IMR-90 (cell line): ENCODE measurements at regions not wholly inside any gene's neighbourhood (a gene's known extent, or its start where the extent isn't known, plus 50 kb on each side); places are given as distances from the start of the nearest gene placed in this dataset.
"Not testable (repeated sequence)": the region's sequence is repeated elsewhere in the genome, so short reads cannot be mapped to it uniquely, and the experiment has no call there.

ENCODE experiments used
- ATAC-seq: fragments of 200-7000 bp; cut with Tn5 transposase; 2 replicates; pipeline ENCODE4 v1.9.1; 2020; ENCODE audit warnings: low read depth, mild to moderate bottlenecking, moderate library complexity
- BruUV-seq: library from RNA; stranded (reverse); fragments of 400-500 nt; replicated peaks from 2 replicates; lab custom pipeline; 2021; lab: Mats Ljungman, UMichigan
- CTCF ChIA-PET: fragments of 300-600 bp; formaldehyde crosslinking; extraction: SDS; loops from one replicate; lab custom pipeline; 2021; ENCODE audit warnings: antibody characterized with exemption; lab: Yijun Ruan, JAX
- POLR2A ChIA-PET: fragments of 300-600 bp; sonication (Branson Sonifier 250); formaldehyde crosslinking; loops from one replicate; lab custom pipeline; 2022; ENCODE audit warnings: antibody characterized with exemption; ENCODE audit not compliant: unreplicated experiment; lab: Charles Lee
- DNase-seq: peaks from one replicate; pipeline ENCODE4 v3.0.0; 2013
- H2AFZ ChIP-seq: replicated peaks from 2 replicates; pipeline ENCODE3; 2013; ENCODE audit warnings: low read length, mild to moderate bottlenecking; ENCODE audit not compliant: poor library complexity
- H2AK5ac ChIP-seq: 2 replicates; pipeline ENCODE4 v1.6.1; 2013; ENCODE audit warnings: low read depth, low read length, inconsistent platforms
- H2AK9ac ChIP-seq: replicated peaks from 2 replicates; pipeline ENCODE3; 2013; ENCODE audit warnings: mild to moderate bottlenecking, low read depth, low read length, moderate library complexity; ENCODE audit not compliant: poor library complexity
- H2BK120ac ChIP-seq: 2 replicates; pipeline ENCODE4 v1.6.1; 2013; ENCODE audit warnings: low read depth, low read length, inconsistent platforms
- H2BK15ac ChIP-seq: 3 replicates; pipeline ENCODE4 v1.6.1; 2013; ENCODE audit warnings: low read depth, low read length, inconsistent platforms
- H2BK20ac ChIP-seq: 2 replicates; pipeline ENCODE4 v1.6.1; 2013; ENCODE audit warnings: low read depth, mild to moderate bottlenecking, inconsistent platforms, low read length, moderate library complexity
- H2BK5ac ChIP-seq: 2 replicates; pipeline ENCODE4 v1.6.1; 2013; ENCODE audit warnings: mild to moderate bottlenecking, low read depth, low read length, inconsistent platforms; ENCODE audit not compliant: poor library complexity, severe bottlenecking
- H3K14ac ChIP-seq: replicated peaks from 2 replicates; pipeline ENCODE4 v1.6.1; 2013; ENCODE audit warnings: low read depth, low read length, inconsistent platforms
- H3K18ac ChIP-seq: 2 replicates; pipeline ENCODE4 v1.6.1; 2013; ENCODE audit warnings: low read depth, low read length, control low read depth
- H3K23ac ChIP-seq: 2 replicates; pipeline ENCODE4 v1.6.1; 2013; ENCODE audit warnings: low read depth, low read length, inconsistent platforms
- H3K27ac ChIP-seq: 2 replicates; pipeline ENCODE4 v1.5.1; 2013; ENCODE audit warnings: mild to moderate bottlenecking, control low read depth, low read length; ENCODE audit not compliant: insufficient read depth
- H3K27me3 ChIP-seq: 2 replicates; pipeline ENCODE4 v1.6.1; 2013; ENCODE audit warnings: low read length; ENCODE audit not compliant: control insufficient read depth, insufficient read depth
- H3K36me3 ChIP-seq: 2 replicates; pipeline ENCODE4 v1.6.1; 2013; ENCODE audit warnings: low read length, mixed read lengths; ENCODE audit not compliant: control insufficient read depth, insufficient read depth
- H3K4ac ChIP-seq: 2 replicates; pipeline ENCODE4 v1.6.1; 2013; ENCODE audit warnings: low read depth, low read length, inconsistent platforms
- H3K4me1 ChIP-seq: 2 replicates; pipeline ENCODE4 v1.6.1; 2013; ENCODE audit warnings: low read length, mixed read lengths; ENCODE audit not compliant: control insufficient read depth, insufficient read depth
- H3K4me2 ChIP-seq: 2 replicates; pipeline ENCODE4 v1.6.1; 2013; ENCODE audit warnings: low read depth, mild to moderate bottlenecking, control low read depth, low read length, moderate library complexity
- H3K4me3 ChIP-seq: 2 replicates; pipeline ENCODE4 v1.5.1; 2013; ENCODE audit warnings: low read depth, mild to moderate bottlenecking, control low read depth, low read length, moderate library complexity; ENCODE audit not compliant: insufficient read depth
- H3K56ac ChIP-seq: 2 replicates; pipeline ENCODE4 v1.6.1; 2013; ENCODE audit warnings: low read length, inconsistent platforms; ENCODE audit not compliant: insufficient read depth; ENCODE audit errors: extremely low read depth
- H3K79me1 ChIP-seq, 2 experiments: 2 replicates each; pipeline ENCODE4 v1.6.1; 2013; ENCODE audit warnings: low read length in 2 of 2, inconsistent platforms in 1 of 2, low read depth in 1 of 2
- H3K9ac ChIP-seq: 2 replicates; pipeline ENCODE4 v1.6.1; 2013; ENCODE audit warnings: low read depth, low read length, control low read depth
- H3K9me1 ChIP-seq: 2 replicates; pipeline ENCODE4 v1.6.1; 2013; ENCODE audit warnings: low read length, inconsistent platforms; ENCODE audit not compliant: insufficient read depth
- H3K9me3 ChIP-seq: 2 replicates; pipeline ENCODE4 v1.6.1; 2013; ENCODE audit warnings: low read length; ENCODE audit not compliant: control insufficient read depth, insufficient read depth
- H4K20me1 ChIP-seq: 2 replicates; pipeline ENCODE4 v1.6.1; 2013; ENCODE audit warnings: low read length, inconsistent platforms; ENCODE audit not compliant: insufficient read depth
- H4K5ac ChIP-seq: 2 replicates; pipeline ENCODE4 v1.6.1; 2013; ENCODE audit warnings: mild to moderate bottlenecking, low read depth, low read length, control low read depth
- H4K8ac ChIP-seq, 2 experiments: 2 replicates each; pipeline ENCODE4 v1.6.1; 2013; ENCODE audit warnings: low read depth in 2 of 2, low read length in 2 of 2, control low read depth in 1 of 2, inconsistent platforms in 1 of 2
- H4K91ac ChIP-seq: 2 replicates; pipeline ENCODE4 v1.6.1; 2013; ENCODE audit warnings: low read depth, low read length, inconsistent platforms; ENCODE audit not compliant: insufficient read depth
- CEBPB ChIP-seq: IDR thresholded peaks from 2 replicates; pipeline ENCODE4 v1.6.1; 2012; ENCODE audit warnings: low read depth, low read length, improper control_type of control experiment
- MAFK ChIP-seq: IDR thresholded peaks from 2 replicates; pipeline ENCODE4 v1.6.1; 2012; ENCODE audit warnings: low read depth, low read length, improper control_type of control experiment
- NFE2L2 ChIP-seq: fragments of 150-350 bp; IDR thresholded peaks from 2 replicates; pipeline ENCODE4 v1.6.1; 2016; ENCODE audit warnings: low read depth, mild to moderate bottlenecking, low read length
- SMC3 ChIP-seq: fragments of 150-350 bp; IDR thresholded peaks from 2 replicates; pipeline ENCODE4 v1.6.1; 2016; ENCODE audit warnings: low read depth, mild to moderate bottlenecking, antibody characterized with exemption, low read length, moderate library complexity
- WGBS, 2 experiments: methylation state at CpG; one replicate each; pipeline versions ENCODE4 v1.1.5 to v1.1.7; 2013; ENCODE audit warnings: missing lambda C conversion rate in 2 of 2; ENCODE audit not compliant: insufficient read length in 1 of 2; ENCODE audit errors: extremely low coverage in 2 of 2; 5-methylcytosine and 5-hydroxymethylcytosine counted together
- dilution Hi-C: fragments of 300-500 bp; cut with HindIII; formaldehyde crosslinking; loops from one replicate; pipeline ENCODE4 v1.14.3; 2018; ENCODE audit warnings: low sequenced_read_pairs; ENCODE audit not compliant: unreplicated experiment
- in situ Hi-C: fragments of 300-500 bp; cut with MboI; formaldehyde crosslinking; loops from 3 replicates; pipeline ENCODE4 v1.14.3; 2019; ENCODE audit warnings: low sequenced_read_pairs, inconsistent platforms, mixed read lengths
- intact Hi-C: fragments of 100-400 bp; cut with micrococcal nuclease; formaldehyde crosslinking; loops from 2 replicates; pipeline ENCODE4 v1.10.0; 2022
- TF ChIP-seq, protein P1 (sequence below): conservative IDR thresholded peaks from 2 replicates; pipeline ENCODE4 v1.5.1; 2012; ENCODE audit warnings: mild to moderate bottlenecking, low read depth, low read length, improper control_type of control experiment

- Histone ChIP-seq H3K14ac (no peak overlapping the region), H3K9me1 (no peaks in the 10 kb centered on the region), H3K9me3 (peaks cover 10% of the 10 kb centered on the region), H3K4me3 (no peak overlapping the region), H3K27me3 (no peaks in the 10 kb centered on the region), H3K4me2 (no peak overlapping the region), H2BK20ac (no peak overlapping the region), H4K91ac (no peak overlapping the region), H3K27ac (no peak overlapping the region), H2AK9ac (no peak overlapping the region), H3K36me3 (no peaks in the 10 kb centered on the region), H2AK5ac (no peak overlapping the region), H3K56ac (no peak overlapping the region), H4K5ac (no peak overlapping the region), H2BK15ac (no peak overlapping the region), H4K20me1 (no peaks in the 10 kb centered on the region), H3K79me1 (no peaks in the 10 kb centered on the region), H3K18ac (no peak overlapping the region), H2BK5ac (no peak overlapping the region), H2BK120ac (no peak overlapping the region), H2AFZ (no peak overlapping the region), H3K4me1 (no peaks in the 10 kb centered on the region), H4K8ac (no peak overlapping the region), H3K4ac (no peak overlapping the region), H3K23ac (no peak overlapping the region), H3K9ac (no peak overlapping the region)
- TF ChIP-seq NFE2L2 (no peak), MAFK (no peak), CEBPB (no peak), SMC3 (no peak)
- TF ChIP-seq, protein P1, sequence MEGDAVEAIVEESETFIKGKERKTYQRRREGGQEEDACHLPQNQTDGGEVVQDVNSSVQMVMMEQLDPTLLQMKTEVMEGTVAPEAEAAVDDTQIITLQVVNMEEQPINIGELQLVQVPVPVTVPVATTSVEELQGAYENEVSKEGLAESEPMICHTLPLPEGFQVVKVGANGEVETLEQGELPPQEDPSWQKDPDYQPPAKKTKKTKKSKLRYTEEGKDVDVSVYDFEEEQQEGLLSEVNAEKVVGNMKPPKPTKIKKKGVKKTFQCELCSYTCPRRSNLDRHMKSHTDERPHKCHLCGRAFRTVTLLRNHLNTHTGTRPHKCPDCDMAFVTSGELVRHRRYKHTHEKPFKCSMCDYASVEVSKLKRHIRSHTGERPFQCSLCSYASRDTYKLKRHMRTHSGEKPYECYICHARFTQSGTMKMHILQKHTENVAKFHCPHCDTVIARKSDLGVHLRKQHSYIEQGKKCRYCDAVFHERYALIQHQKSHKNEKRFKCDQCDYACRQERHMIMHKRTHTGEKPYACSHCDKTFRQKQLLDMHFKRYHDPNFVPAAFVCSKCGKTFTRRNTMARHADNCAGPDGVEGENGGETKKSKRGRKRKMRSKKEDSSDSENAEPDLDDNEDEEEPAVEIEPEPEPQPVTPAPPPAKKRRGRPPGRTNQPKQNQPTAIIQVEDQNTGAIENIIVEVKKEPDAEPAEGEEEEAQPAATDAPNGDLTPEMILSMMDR: no peak
- DNase-seq (no peak), ATAC-seq (no peak)
- ChIA-PET POLR2A (no interaction called here), CTCF (no interaction called here)
- dilution Hi-C loops: no loop called here
- intact Hi-C loops: no loop called here
- in situ Hi-C loops: no loop called here
- BruUV-seq: no TSS peak
Measured at GRCh38 chr19:29139227-29139626, 73.7 kb downstream of the UQCRFS1 start.

DNA sequence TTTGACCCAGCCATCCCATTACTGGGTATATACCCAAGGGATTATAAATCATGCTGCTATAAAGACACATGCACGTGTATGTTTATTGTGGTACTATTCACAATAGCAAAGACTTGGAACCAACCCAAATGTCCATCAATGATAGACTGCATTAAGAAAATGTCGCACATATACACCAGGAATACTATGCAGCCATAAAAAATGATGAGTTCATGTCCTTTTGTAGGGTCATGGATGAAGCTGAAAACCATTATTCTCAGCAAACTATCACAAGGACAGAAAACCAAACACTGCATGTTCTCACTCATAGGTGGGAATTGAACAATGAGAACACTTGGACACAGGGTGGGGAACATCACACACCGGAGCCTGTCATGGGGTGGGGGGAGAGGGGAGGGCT is 74.7 kb downstream of the UQCRFS1 start:
- dilution Hi-C loops, H2AK5ac ChIP-seq, H4K91ac ChIP-seq, intact Hi-C loops, in situ Hi-C loops, BruUV-seq, ATAC-seq, H3K9ac ChIP-seq, H2BK120ac ChIP-seq, H2BK5ac ChIP-seq, H3K79me1 ChIP-seq, H3K27me3 ChIP-seq, H3K4me2 ChIP-seq, H2BK15ac ChIP-seq, H3K4ac ChIP-seq, H3K23ac ChIP-seq, POLR2A ChIA-PET, H3K4me3 ChIP-seq, H4K8ac ChIP-seq, H3K9me1 ChIP-seq, H2BK20ac ChIP-seq, H3K4me1 ChIP-seq, H4K20me1 ChIP-seq, H4K5ac ChIP-seq, H3K27ac ChIP-seq, H2AK9ac ChIP-seq, H2AFZ ChIP-seq, H3K56ac ChIP-seq, H3K14ac ChIP-seq, H3K18ac ChIP-seq, DNase-seq, H3K36me3 ChIP-seq: not testable (repeated sequence)
- H3K9me3 ChIP-seq: peaks cover 10% of the 10 kb centered on the region
- WGBS, 2 experiments: no CpG with 5 or more reads among the region's 3 CpGs
- CTCF ChIA-PET: interaction anchor here (0.6 kb wide), 1 partner anchor 373 kb away, joined by 5 read pairs; no protein-coding TSS in a partner anchor
